HG02981 (cell line): ENCODE measurements at regions not wholly inside any gene's neighbourhood (a gene's known extent, or its start where the extent isn't known, plus 50 kb on each side); places are given as distances from the start of the nearest gene placed in this dataset.
"Not testable (repeated sequence)": the region's sequence is repeated elsewhere in the genome, so short reads cannot be mapped to it uniquely, and the experiment has no call there.

Experiments used
- ATAC-seq: cut with Tn5 transposase; IDR thresholded peaks from one replicate; pipeline ENCODE4 v1.9.1; 2021; ENCODE audit warnings: mild to moderate bottlenecking, moderate library complexity; ENCODE audit not compliant: unreplicated experiment

DNA sequence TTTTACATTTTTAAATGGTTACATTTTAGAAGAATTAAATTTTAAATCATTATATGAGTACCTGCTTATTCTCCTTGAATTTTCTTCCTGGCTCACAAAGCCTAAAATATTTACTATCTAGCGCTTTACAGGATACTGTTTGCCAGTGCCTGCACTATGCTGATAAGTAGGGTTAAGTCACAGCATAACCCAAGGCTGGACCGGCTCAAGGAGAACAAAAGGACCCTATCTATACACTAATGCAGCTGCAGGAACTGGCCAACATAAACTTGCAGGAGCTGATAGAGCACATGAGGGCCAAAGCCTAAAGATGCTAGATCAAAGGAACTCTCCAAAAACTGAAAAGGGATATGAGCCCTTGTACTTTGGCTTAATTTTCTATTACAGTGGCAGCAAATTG is 1086.9 kb upstream of the TMPRSS15 start:
- no peak for ATAC-seq

DNA sequence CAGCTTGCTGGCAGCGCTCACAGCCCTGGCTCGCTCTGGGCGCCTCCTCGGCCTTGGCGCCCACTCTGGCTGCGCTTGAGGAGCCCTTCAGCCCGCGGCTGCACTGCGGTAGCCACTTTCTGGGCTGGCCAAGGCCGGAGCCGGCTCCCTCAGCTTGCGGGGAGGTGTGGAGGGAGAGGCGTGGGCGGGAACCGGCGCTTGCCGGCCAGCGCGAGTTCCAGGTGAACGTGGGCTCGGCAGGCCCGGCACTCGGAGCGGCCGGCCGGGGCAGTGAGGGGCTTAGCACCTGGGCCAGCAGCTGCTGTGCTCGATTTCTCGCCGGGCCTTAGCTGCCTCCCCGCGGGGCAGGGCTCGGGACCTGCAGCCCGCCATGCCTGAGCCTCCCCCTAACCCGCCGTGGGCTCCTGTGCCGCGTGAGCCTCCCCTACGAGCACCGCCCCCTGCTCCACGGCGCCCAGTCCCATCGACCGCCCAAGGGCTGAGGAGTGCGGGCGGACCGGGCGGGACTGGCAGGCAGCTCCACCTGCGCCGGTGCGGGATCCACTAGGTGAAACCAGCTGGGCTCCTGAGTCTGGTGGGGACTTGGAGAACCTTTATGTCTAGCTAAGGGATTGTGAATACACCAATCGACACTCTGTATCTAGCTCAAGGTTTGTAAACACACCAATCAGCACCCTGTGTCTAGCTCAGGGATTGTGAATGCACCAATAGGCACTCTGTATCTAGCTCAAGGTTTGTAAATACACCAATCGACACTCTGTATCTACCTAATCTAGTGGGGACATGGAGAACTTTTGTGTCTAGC is 1090.1 kb upstream of the TMPRSS15 start:
- ATAC-seq = not testable (repeated sequence)

DNA sequence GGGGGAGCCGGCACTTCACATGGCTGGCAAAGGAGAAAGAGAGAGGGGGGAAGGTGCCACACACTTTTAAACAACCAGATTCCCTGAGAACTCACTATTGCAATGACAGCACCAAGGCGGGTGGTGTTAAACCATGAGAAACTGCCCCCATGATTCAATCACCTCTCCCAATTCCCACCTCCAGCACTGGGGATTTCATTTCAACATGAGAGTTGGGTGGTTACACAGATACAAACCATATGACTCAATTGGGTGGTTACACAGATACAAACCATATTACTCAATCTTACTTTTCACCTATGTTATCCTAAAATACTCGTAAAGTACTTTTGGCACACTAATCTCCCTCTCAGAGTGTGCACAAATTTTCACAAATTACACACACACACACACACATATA is 1097.5 kb upstream of the TMPRSS15 start:
- ATAC-seq = no peak

DNA sequence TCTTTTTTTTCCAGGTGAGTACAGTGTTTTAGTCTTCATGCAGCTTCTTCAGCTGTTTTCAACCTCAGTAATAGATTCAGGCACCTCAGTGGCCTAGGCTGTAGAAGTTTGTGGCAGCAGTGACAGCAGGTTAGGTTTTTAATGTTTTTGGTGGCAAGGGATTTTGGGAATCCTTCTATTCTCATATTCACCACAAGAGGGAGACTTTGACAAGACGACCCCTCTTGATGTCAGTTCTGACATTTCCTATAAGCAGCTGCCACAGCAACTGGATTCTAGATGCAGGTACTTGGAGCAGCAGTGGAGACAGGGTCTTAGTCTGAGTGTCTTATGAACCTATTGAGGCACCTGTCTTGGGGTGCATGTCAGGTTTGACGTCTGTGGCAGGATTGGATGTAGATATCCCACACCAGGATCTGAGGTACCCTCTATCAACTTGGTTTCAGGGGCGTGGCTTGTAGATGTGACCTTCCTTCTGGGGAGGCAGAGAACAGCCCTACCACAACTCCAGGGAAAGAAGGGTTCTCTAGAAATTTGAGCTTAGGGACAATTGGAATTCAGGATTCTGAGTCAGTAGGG is 1104.2 kb upstream of the TMPRSS15 start:
- no peak for ATAC-seq

DNA sequence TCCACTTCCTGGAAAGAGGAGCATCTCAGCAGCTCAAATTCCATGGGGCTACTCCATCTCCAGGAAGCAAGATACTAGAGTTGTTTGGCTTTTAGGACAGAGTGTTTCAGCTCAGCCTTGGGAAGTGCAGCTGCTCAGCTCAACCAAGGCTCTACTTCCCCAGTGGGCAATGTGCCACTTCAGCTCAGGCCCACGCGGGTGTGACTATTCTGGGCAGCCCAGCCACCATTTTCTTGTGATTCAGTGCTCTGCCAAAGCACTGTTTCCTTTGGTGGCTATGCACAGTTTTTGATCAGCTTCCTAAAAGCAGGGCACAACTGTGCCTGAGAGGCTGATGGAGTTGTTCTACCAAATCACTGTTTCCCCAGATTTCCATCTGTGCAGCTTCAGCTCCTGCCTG is 1104.9 kb upstream of the TMPRSS15 start:
- ATAC-seq = no peak

DNA sequence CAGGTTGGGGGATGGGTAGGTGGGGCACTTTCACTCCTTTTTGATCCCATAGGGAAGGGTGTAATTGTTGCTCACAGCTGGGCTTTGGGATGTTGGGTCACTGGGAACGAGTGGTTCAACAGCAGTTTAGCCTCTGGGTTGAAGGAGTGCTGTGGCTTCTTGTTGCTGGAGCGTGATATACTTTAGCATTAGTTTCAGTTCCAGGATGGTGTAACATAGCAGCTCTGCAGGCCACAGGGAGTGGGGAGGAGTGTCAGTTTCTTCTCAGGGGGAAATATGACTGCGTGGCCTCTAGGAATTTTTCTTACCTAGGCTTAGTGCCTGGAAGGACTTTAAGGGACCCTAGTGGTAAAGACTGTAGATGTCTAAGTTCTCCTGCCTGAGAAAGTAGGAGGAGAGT is 1105.3 kb upstream of the TMPRSS15 start:
- no peak for ATAC-seq

DNA sequence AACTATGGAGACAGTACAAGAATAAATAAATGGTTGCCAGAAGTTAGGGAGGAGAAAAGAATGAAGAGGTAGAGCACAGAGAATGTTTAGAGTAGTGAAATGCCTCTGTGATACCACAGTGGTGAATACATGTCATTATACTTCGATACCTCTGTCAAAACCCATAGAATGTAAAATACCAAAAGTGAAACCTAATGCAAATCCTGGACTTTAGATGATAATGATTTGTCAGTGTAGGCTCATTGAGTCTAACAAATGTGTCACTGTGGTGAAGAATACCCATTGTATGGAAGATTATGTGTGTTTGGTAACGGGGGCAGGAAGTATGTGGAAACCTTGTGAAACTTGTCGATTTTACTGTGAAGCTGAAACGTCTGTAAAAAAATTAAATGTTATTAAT is 1106.5 kb upstream of the TMPRSS15 start:
- no peak for ATAC-seq

DNA sequence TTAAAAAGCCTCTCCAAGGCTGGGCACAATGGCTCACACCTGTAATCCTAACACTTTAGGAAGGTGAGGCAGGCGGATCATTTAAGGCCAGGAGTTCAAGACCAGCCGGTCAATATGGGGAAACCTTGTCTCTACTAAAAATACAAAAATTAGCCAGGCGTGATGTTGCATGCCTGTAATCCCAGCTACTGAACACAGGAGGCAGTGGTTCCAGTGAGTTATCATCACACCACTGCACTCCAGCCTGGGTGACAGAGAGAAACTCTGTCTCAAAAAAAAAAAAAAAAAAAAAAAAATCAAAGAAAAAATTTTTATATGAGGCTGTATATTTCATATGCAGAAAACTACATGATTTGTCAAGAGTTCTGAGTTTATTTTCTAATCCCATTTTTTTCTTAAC is 1107.1 kb upstream of the TMPRSS15 start:
- no peak for ATAC-seq

DNA sequence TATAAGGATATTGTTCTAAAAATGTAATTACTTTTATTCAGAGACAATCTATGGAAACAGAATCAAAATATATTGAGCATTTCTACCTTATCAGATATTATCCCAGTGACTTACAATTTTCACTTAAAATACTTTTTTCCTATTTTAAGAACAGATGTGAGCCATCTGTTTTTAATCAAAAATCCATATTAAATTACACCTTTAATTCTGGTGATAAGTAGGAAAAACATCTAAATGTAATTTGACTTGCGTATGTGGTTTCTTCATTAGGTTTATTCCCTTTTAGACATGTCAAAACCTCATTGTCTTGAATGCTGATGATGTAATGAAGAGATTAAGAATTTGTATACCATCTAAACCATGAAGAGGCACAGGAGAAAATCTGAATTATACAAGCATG is 1118.8 kb upstream of the TMPRSS15 start:
- ATAC-seq = no peak

DNA sequence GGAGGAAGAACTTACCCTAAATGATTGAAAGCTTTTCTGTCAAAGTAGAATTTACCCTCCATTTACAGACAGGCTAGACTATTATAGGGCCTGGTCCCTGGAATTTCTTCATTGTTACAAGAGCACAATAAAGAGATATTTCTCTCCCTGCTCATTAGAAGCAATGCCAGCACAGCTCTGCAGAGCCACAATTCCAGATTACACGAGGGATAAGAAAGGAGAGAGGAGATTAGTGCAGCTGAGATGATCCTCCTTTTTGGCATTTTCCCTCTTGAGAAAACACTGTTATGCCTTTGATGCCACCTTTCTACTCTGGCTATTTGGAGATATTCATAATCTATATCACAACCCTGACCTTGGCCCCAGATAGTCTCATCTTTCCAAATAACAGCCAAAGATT is 1119.5 kb upstream of the TMPRSS15 start:
- ATAC-seq = no peak

DNA sequence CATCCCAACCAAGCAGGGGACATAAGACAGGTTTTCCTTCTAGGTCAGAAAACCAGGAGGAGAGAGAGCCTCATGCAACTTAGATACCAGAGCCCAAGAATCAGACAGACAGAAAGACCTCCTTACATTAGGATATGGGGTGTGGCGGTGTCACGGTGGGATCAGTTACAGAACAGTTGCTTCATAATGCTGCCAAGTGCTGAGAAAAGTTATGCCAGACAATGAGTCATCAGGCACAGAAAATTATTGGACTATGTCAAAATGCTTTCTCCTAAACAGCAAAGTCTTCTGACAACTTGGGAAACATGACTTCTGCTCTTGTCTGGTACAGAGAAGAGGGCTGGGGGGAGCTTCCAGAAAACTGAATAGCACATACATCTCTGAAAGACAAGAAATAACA is 1120.2 kb upstream of the TMPRSS15 start:
- no peak for ATAC-seq

DNA sequence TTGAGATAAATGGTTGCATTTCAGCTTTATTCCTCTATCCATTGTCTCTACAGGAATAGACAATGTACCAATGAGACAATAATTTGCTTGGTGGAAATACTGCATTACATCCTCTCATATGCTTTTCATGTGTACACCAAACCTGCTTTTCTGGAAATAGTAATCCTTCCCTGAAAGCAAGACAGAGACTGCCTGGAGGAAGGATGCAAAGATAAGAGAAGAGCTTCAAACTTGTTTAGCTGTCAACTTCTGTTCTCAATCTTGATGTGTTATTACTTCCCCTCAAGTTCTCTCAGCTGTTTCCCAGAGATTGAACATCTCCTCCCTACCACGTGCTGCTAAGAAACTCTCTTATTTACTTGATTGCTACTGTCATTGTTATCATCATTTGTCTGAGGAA is 1125.4 kb upstream of the TMPRSS15 start:
- no peak for ATAC-seq

DNA sequence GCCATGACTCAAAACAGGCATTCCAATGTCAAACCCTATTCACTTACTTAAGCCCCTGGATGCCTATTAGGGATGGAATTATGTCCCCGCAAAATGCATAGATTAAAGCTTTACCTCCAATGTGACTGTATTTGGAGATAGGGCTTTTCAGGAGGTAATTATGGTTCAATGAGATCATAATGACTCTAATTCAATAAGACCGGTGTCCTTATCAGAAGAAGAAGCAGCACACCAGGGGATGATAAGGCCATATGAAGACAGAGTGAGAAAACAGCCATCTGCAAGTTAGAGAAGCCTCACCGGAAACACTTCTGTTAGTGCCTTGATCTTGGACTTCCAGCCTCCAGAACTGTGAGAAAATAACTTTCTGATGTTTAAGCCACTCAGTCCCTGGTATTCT is 1131.8 kb upstream of the TMPRSS15 start:
- no peak for ATAC-seq

DNA sequence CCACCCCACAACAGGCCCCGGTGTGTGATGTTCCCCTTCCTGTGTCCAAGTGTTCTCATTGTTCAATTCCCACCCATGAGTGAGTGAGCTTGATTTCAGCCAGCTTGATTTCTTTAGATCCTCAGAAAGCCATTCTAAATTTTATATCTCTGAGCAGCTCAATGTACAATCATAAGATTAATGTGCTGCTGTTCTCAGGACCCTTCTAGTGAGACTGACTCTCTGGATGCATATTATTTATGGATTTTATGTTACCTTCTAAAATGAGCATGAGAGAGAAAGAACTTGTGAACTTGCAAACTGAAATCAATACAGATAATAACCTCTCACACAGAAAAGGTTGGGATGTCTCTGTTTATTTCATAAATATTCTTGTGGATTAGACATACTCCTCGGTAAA is 1133.5 kb upstream of the TMPRSS15 start:
- ATAC-seq = no peak

DNA sequence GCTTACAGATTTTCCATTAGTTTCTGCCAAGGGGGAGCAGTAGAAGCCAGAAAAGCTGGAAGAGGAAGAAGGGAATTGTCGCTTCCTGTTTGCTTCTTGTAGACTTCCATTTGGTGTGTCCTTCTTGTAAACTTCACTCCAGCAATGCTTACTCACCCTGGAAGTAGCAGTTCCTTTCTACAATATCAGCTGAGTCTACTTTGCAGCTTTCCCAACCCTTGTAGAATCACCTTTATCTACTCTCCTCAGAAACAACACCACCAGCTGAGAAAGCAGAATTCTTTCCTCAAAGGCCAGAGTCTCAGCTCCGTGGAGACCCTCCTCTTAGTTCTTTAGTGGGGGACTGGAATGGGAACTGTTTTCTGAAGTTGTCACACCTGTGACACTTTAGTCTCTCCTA is 1136.7 kb upstream of the TMPRSS15 start:
- no peak for ATAC-seq

DNA sequence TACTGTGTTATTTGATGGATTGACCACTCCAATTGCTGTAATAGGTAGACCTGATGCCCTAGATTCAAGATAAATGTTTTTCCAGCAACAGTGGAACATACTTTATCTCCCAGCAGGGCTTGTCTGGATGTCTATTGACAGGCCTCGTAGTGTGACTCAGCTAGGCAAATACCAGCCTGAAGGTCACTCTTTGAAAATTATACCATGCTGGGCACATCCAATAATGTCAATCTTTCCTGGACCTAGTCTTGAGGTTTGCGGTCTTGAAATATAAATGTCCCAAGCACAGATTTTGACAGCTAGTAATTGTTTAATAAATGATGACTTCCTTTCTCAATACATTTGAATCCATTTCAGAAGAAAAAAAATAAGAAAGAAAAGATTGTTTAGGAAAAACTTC is 1138.0 kb upstream of the TMPRSS15 start:
- ATAC-seq = no peak

DNA sequence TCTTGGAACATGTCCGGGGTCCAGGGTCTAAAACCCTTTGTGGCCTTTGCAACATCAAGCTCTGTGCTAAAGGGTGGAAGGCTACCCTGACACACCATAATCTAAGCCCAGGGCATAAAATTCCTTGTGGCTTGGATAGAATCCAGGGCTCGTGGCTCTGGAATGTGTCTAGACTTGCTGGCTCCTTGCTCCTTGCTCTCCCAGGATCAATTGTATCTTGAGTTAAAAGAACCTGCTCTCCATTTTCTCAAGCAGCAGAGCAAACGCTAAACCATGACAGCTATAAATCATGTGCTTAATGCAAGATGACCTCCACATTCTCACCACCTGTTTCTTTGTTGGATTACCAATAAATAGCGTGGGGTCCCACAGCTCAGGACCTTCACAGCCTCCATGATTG is 1140.9 kb upstream of the TMPRSS15 start:
- not testable (repeated sequence) for ATAC-seq

DNA sequence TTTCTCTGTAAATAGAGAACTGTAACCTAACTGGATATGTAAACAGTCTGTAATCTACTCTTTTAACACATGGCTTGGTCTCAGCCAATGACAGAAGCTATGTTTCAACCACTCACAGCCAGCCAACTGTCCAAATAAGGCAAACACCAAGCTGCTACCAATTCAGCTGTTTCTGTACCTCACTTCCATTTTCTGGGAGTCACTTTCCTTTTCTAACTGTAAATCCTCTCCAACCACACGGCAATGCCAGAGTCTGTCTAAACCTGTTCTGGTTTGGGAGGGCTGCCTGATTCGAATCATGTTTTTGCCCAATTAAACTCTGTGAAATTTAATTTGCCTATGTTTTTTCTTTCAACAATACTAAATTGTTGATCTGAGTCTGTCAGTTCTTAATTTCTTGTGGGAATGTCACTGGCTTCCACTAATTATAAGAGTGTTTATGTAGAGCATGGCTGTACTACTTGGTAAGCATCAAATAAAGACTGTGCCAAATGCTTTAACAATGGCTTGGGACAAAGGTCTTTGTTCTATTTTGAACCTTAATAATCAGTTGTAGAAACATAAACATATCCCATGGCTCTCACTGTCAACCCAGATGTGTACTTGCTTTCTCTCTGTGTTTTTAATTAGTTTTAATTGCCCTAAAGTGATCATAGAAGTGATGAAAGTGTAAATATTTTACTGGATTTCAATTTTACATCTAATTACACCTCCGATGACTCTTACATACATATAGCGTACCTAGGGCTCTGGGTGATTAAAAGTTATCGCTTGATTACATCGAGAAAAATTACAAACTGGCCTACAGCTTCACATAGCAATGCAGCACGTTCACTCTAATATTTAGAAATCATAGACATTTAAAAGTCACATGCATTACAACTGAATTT is 1144.6 kb upstream of the TMPRSS15 start:
- ATAC-seq = no peak

DNA sequence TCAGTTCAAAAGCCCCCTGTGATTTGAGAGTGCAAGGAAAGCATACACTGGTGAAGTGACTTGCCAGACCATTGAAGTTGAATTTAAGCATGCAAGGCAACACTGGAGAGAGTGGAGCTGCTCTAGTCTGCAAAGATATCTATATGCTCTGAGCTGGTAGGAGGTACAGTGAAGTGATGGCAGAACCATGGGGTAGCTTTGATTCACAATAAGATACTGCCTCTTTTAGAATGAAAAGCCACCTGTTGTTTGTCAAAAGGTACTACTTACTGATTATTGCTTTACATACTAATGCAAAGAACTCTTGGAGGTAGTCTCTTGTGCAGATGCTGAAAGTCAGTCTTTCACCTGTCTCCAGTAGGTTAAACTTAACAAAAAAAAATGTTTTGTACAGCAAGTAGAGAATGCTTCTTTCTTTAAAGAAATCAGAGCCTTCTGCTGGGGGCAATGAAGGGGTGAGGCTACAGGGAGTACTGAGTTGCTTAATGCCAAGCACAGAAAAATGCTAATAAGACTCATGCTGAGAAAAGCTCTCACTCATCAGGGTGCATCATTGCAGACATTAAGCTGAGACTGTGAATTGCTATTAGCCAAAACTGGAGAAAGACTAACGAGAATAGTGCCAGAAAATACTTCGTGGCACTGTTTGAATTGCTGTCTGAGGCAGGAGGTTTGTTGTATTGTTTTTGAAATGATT is 1150.5 kb upstream of the TMPRSS15 start:
- ATAC-seq = no peak

DNA sequence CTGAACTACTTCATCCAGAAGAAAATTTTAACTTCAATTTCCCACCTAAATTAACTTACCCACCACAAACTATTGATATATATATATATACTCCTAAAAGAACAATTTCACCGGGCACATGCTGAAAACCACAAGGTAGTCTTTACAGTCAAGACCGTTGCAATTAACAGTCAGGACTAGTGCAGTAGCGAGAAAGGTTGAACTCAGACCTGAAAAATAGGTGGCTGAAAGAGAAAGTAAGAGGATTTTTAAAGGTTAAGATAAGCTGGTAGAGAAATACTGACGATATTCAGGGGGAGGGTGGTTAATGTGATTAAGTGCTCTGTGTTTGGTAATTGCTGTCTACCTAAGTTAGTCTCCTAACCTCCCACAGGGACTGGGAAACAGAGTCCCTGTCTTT is 1153.5 kb upstream of the TMPRSS15 start:
- ATAC-seq = no peak

DNA sequence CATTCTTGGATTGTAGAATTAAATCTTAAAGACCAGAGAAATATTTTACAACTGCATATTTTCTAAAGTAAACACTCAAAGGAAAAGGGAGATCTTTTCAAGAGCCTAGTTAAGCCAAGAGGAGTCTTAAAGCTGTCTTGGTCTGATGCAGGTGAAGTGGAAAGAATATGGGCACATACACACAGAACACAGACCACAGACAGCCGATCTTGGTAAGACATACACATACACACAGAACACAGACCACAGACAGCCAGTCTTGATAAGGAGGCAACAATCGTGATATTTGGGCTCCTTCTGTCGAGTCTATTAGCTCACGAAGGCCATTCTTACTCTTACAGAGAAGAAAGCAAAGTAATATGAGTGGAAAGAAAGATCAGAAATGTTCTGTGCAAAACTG is 1153.9 kb upstream of the TMPRSS15 start:
- ATAC-seq = no peak
